Ishikawa (cell line): ENCODE measurements at regions not wholly inside any gene's neighbourhood (a gene's known extent, or its start where the extent isn't known, plus 50 kb on each side); places are given as distances from the start of the nearest gene placed in this dataset.

ENCODE experiments used
- CREB1 ChIP-seq: IDR thresholded peaks from 2 replicates; pipeline ENCODE4 v1.6.1; 2012; ENCODE audit warnings: low read depth
- EGR1 ChIP-seq: IDR thresholded peaks from 2 replicates; pipeline ENCODE4 v1.6.1; 2012
- EP300 ChIP-seq: IDR thresholded peaks from 2 replicates; pipeline ENCODE4 v1.6.1; 2012; ENCODE audit warnings: borderline replicate concordance
- FOXM1 ChIP-seq: IDR thresholded peaks from 2 replicates; pipeline ENCODE4 v1.6.1; 2012; ENCODE audit warnings: low read depth, borderline replicate concordance
- NFIC ChIP-seq: IDR thresholded peaks from 2 replicates; pipeline ENCODE4 v1.6.1; 2012
- RAD21 ChIP-seq: IDR thresholded peaks from 2 replicates; pipeline ENCODE4 v1.6.1; 2012; ENCODE audit warnings: low read depth
- TAF1 ChIP-seq: IDR thresholded peaks from 2 replicates; pipeline ENCODE4 v1.6.1; 2012; ENCODE audit warnings: low read depth, mild to moderate bottlenecking
- TCF12 ChIP-seq: IDR thresholded peaks from 2 replicates; pipeline ENCODE4 v1.6.1; 2012; ENCODE audit warnings: low read depth
- TEAD4 ChIP-seq: IDR thresholded peaks from 2 replicates; pipeline ENCODE4 v1.6.1; 2012
- YY1 ChIP-seq: IDR thresholded peaks from 2 replicates; pipeline ENCODE4 v1.6.1; 2012; ENCODE audit warnings: low read depth
- TF ChIP-seq, protein P1 (sequence below): IDR thresholded peaks from 2 replicates; pipeline ENCODE4 v1.6.1; 2012
- TF ChIP-seq, protein P2 (sequence below): IDR thresholded peaks from 2 replicates; pipeline ENCODE4 v1.6.1; 2012; ENCODE audit warnings: low read depth, mild to moderate bottlenecking
- TF ChIP-seq, protein P3 (sequence below): IDR thresholded peaks from 2 replicates; pipeline ENCODE4 v1.6.1; 2012

DNA sequence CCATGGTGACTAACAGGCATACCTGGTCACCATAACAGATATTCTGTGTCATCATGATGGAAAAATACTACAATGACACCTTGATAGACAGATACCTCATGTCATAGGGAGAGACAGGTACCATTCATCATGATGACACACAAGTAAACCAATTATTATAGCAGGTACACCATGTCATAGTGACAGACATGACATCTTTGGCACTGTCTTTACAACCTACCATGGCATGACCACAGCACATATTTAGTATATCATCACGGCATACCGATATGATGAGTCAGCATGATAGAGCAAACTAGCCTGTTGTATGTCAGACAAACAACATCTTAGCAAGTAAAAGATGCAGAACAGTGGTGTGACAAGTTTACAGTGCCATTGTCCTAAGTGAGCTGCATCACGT lies 101.3 kb upstream of the KLHL29 start:
- TF ChIP-seq, protein P1, sequence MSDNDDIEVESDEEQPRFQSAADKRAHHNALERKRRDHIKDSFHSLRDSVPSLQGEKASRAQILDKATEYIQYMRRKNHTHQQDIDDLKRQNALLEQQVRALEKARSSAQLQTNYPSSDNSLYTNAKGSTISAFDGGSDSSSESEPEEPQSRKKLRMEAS = no peak
- TF ChIP-seq, protein P2, sequence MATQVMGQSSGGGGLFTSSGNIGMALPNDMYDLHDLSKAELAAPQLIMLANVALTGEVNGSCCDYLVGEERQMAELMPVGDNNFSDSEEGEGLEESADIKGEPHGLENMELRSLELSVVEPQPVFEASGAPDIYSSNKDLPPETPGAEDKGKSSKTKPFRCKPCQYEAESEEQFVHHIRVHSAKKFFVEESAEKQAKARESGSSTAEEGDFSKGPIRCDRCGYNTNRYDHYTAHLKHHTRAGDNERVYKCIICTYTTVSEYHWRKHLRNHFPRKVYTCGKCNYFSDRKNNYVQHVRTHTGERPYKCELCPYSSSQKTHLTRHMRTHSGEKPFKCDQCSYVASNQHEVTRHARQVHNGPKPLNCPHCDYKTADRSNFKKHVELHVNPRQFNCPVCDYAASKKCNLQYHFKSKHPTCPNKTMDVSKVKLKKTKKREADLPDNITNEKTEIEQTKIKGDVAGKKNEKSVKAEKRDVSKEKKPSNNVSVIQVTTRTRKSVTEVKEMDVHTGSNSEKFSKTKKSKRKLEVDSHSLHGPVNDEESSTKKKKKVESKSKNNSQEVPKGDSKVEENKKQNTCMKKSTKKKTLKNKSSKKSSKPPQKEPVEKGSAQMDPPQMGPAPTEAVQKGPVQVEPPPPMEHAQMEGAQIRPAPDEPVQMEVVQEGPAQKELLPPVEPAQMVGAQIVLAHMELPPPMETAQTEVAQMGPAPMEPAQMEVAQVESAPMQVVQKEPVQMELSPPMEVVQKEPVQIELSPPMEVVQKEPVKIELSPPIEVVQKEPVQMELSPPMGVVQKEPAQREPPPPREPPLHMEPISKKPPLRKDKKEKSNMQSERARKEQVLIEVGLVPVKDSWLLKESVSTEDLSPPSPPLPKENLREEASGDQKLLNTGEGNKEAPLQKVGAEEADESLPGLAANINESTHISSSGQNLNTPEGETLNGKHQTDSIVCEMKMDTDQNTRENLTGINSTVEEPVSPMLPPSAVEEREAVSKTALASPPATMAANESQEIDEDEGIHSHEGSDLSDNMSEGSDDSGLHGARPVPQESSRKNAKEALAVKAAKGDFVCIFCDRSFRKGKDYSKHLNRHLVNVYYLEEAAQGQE = no peak
- TF ChIP-seq EP300 (no peak), YY1 (no peak), RAD21 (no peak), TCF12 (no peak), TAF1 (no peak), CREB1 (no peak), NFIC (no peak), EGR1 (no peak), FOXM1 (no peak), TEAD4 (no peak)
- TF ChIP-seq, protein P3, sequence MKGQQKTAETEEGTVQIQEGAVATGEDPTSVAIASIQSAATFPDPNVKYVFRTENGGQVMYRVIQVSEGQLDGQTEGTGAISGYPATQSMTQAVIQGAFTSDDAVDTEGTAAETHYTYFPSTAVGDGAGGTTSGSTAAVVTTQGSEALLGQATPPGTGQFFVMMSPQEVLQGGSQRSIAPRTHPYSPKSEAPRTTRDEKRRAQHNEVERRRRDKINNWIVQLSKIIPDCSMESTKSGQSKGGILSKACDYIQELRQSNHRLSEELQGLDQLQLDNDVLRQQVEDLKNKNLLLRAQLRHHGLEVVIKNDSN = no peak
